ENCODE measurements at regions not wholly inside any gene's neighbourhood (a gene's known extent, or its start where the extent isn't known, plus 50 kb on each side); places are given as distances from the start of the nearest gene placed in this dataset.
"Not testable (repeated sequence)": the region's sequence is repeated elsewhere in the genome, so short reads cannot be mapped to it uniquely, and the experiment has no call there.

- ATAC-seq: no peak
These were observed 130.2 kb upstream of the PKP2 start for GRCh38 chr12:33026791-33027190.

GRCh38 chr12:33022724-33023123, 126.1 kb upstream of the PKP2 start:
- ATAC-seq: not testable (repeated sequence)

- ATAC-seq: not testable (repeated sequence)
These were observed 120.5 kb upstream of the PKP2 start for GRCh38 chr12:33017029-33017428.

- ATAC-seq: no peak
These were observed 115.6 kb upstream of the PKP2 start for GRCh38 chr12:33012226-33012625.

- ATAC-seq: no peak
These were observed 109.5 kb upstream of the PKP2 start for GRCh38 chr12:33006106-33006505.

- no peak for ATAC-seq
These were observed 103.4 kb upstream of the PKP2 start for GRCh38 chr12:33000016-33000415.

GRCh38 chr12:32997471-32997870, 100.9 kb upstream of the PKP2 start:
- no peak for ATAC-seq

- ATAC-seq: no peak
These were observed 99.0 kb upstream of the PKP2 start for GRCh38 chr12:32995623-32996022.

- ATAC-seq: no peak
These were observed 96.8 kb upstream of the PKP2 start for GRCh38 chr12:32993404-32993803.

- no peak for ATAC-seq
These were observed 93.1 kb upstream of the PKP2 start for GRCh38 chr12:32989705-32990104.

GRCh38 chr12:32988982-32989381, 92.4 kb upstream of the PKP2 start:
- ATAC-seq: no peak

GRCh38 chr12:32987512-32987911, 90.9 kb upstream of the PKP2 start:
- ATAC-seq: no peak

- ATAC-seq: no peak
These were observed 87.4 kb upstream of the PKP2 start for GRCh38 chr12:32983968-32984367.

GRCh38 chr12:32983332-32983731, 86.8 kb upstream of the PKP2 start:
- ATAC-seq: no peak

- no peak for ATAC-seq
These were observed 84.6 kb upstream of the PKP2 start for GRCh38 chr12:32981139-32981538.

GRCh38 chr12:32975122-32975521, 78.5 kb upstream of the PKP2 start:
- ATAC-seq: peak; percentile 69

- ATAC-seq: peak; percentile 81
These were observed 74.0 kb upstream of the PKP2 start for GRCh38 chr12:32970465-32971110.

GRCh38 chr12:32964981-32965585, 68.5 kb upstream of the PKP2 start:
- ATAC-seq: no peak

- ATAC-seq: not testable (repeated sequence)
These were observed 59.8 kb upstream of the PKP2 start for GRCh38 chr12:32956418-32956817.

- no peak for ATAC-seq
These were observed 56.1 kb upstream of the PKP2 start for GRCh38 chr12:32952681-32953080.

GRCh38 chr12:32949815-32950214, 53.2 kb upstream of the PKP2 start:
- ATAC-seq: no peak

- peak; percentile 37 for ATAC-seq
These were observed 50.9 kb upstream of the PKP2 start for GRCh38 chr12:32947206-32948067.

- ATAC-seq: no peak
These were observed 50.0 kb upstream of the PKP2 start for GRCh38 chr12:32946504-32947131.
